ENCODE measurements at regions not wholly inside any gene's neighbourhood (a gene's known extent, or its start where the extent isn't known, plus 50 kb on each side); places are given as distances from the start of the nearest gene placed in this dataset.

DNA sequence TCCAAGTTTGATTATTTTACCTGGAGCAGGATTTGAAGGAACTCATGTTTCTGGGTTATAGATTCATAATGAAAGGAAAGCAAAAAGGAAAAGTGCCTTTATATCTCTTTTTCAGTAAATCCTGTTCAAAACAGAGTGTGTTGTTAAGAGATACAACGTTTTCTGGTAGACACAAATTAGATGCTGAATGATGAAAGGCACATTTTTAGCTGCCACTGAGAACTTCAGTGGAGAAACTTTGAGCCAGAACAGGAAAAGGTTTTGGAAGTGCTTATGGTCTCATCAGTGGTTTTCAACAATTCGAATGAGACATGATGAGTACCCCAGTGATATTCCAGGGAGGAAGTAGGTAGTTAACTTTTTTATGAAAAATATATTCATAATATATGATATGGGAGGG, 338.0 kb upstream of the C1orf87 start:
- no peak for DNase-seq (ENCODE audit: low spot score)
- ChIA-PET CTCF (no interaction called here), POLR2A (ENCODE audit: low non-redundant PET) (no interaction called here)
- no peak overlapping the region for H3K27ac ChIP-seq
- no peak for TF ChIP-seq CTCF (conservative IDR thresholded peaks at IDR 0.05; ENCODE audit: low read depth)

DNA sequence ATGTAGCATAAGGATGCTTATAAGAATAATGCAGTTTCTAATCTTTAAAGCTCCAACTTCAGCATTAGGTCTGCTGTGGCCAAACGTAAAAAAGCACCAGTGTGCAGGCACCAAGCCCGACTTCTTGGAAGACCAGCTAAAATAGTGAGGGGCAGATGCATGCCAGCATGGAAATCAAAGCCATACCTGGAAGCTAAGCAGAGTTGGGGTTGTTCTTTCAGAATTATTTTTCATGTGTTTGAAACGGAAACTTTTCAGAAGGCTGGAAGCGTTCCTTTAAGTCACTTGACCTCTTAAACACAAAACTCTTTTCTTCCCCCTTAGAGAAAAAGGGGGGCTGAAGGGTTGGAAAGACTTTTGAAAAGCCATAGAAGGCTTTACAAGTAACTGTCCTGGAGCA, 329.2 kb upstream of the C1orf87 start:
- no peak for TF ChIP-seq CTCF (conservative IDR thresholded peaks at IDR 0.05; ENCODE audit: low read depth)

GRCh38 chr1:60402216-60402615, 328.6 kb upstream of the C1orf87 start:
- no peak for DNase-seq (ENCODE audit: low spot score)
- no peak overlapping the region for H3K27ac ChIP-seq
- CTCF ChIA-PET, result interaction anchor here (0.6 kb wide), 1 partner anchor 508 kb away, joined by 3 read pairs; no protein-coding TSS in a partner anchor
- POLR2A ChIA-PET (ENCODE audit: low non-redundant PET), result no interaction called here
- no peak for TF ChIP-seq CTCF (conservative IDR thresholded peaks at IDR 0.05; ENCODE audit: low read depth)

More for the DNA sequence above, 329.2 kb upstream of the C1orf87 start:
- no peak for DNase-seq (ENCODE audit: low spot score)
- CTCF ChIA-PET, result no interaction called here
- no peak overlapping the region for H3K27ac ChIP-seq
- POLR2A ChIA-PET (ENCODE audit: low non-redundant PET), result no interaction called here

- ChIA-PET CTCF (no interaction called here), POLR2A (ENCODE audit: low non-redundant PET) (no interaction called here)
- H3K27ac ChIP-seq, result no peak overlapping the region
- TF ChIP-seq CTCF (conservative IDR thresholded peaks at IDR 0.05; ENCODE audit: low read depth), result no peak
- no peak for DNase-seq (ENCODE audit: low spot score)
Measured at GRCh38 chr1:60394436-60394835, 320.9 kb upstream of the C1orf87 start.

DNA sequence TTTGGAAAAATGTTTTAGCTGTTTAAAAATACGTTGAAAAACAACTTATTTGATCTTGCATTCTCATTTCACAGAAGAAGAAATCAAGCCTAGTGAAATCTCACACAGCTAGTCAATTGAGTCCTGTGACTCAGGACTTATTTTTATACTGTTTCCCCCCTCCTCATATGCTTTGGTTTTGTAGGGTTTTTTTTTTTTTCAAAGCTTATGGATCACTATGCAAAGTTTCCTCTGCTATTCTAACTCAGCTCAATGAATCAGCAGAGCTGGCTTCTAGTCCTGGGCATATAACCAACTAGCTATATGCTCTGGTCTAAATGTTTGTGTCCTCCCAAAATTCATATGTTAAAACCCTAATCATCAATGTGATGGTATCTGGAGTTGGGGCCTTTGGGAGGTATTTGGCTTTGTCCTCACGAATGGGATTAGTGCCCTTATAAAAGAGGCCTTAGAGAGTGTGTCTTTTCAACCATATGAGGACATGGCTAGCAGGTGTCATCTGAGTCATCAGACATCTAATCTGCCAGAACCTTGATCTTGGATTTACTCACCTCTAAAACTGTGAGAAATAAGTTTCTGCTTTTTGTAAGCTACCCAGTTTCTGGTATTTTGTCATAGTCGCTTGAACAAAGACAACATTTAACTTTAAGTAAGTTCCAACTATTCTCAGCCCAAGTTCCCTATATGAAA, 317.2 kb upstream of the C1orf87 start:
- CTCF ChIA-PET, result no interaction called here

More for the DNA sequence above, 317.2 kb upstream of the C1orf87 start:
- H3K27ac ChIP-seq, result no peak overlapping the region
- no peak for DNase-seq (ENCODE audit: low spot score)
- POLR2A ChIA-PET (ENCODE audit: low non-redundant PET), result no interaction called here
- no peak for TF ChIP-seq CTCF (conservative IDR thresholded peaks at IDR 0.05; ENCODE audit: low read depth)
